ENCODE measurements at regions not wholly inside any gene's neighbourhood (a gene's known extent, or its start where the extent isn't known, plus 50 kb on each side); places are given as distances from the start of the nearest gene placed in this dataset.

DNA sequence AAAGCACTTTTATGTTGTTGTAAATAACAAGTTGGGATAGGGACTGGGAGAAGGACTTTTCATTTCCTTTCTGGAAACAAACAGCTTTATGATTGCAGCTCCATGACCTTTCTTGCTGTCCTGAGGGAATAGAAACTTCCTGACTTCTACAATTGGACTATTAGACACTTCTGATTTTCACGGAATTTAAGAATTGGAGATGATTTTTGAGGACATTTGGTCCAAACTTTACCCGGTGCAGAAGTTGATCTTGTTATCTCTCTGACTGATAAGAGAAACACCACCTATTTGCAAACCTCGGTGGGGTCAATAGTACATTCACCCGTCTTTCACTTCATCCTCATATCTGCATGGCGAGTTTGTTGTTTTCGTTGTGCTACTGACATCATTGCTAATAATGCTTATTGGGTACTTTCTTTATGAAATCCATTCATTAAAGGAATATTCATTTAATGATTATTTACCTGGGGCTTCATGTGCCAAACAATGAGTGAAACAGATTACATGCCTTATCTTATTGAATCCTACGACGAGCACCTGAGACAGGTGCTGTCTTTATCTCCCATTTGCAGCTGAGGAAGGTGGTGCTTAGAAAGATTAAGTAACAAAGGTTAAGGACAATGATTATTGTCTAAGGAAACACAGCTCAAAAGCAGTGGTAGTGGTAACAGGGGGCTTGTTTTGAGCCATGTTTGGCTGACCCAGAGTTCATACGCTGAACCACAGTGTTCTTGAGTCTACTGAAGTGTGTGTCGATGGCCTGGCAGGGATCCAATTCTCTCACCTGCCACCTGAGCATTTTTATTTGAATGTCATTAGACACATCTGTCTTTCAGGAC is 176.9 kb upstream of the FAM20A start:
- Histone ChIP-seq H3K36me3 (ENCODE audit: insufficient read depth) (no peaks in the 10 kb centered on the region), H4K20me1 (ENCODE audit: insufficient read depth) (no peaks in the 10 kb centered on the region), H3K9ac (no peak overlapping the region), H3K79me2 (ENCODE audit: insufficient read depth, low read depth) (no peaks in the 10 kb centered on the region), H3K4me3 (IDR thresholded peaks at IDR 0.05; ENCODE audit: insufficient read depth, low read depth, low read length) (no peak overlapping the region), H3K4me2 (no peak overlapping the region), H2AFZ (ENCODE audit: low read depth) (no peak overlapping the region), H3K27me3 (ENCODE audit: insufficient read depth, low read depth) (peaks cover 30% of the 10 kb centered on the region; the same call in 1 of the 2 replicates), H3K27ac (no peak overlapping the region), H3K4me1 (ENCODE audit: low read depth, poor library complexity, severe bottlenecking) (peaks cover 17% of the 10 kb centered on the region)
- TF ChIP-seq, protein P1, sequence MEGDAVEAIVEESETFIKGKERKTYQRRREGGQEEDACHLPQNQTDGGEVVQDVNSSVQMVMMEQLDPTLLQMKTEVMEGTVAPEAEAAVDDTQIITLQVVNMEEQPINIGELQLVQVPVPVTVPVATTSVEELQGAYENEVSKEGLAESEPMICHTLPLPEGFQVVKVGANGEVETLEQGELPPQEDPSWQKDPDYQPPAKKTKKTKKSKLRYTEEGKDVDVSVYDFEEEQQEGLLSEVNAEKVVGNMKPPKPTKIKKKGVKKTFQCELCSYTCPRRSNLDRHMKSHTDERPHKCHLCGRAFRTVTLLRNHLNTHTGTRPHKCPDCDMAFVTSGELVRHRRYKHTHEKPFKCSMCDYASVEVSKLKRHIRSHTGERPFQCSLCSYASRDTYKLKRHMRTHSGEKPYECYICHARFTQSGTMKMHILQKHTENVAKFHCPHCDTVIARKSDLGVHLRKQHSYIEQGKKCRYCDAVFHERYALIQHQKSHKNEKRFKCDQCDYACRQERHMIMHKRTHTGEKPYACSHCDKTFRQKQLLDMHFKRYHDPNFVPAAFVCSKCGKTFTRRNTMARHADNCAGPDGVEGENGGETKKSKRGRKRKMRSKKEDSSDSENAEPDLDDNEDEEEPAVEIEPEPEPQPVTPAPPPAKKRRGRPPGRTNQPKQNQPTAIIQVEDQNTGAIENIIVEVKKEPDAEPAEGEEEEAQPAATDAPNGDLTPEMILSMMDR (conservative IDR thresholded peaks at IDR 0.05; ENCODE audit: low read depth, low read length): no peak

DNA sequence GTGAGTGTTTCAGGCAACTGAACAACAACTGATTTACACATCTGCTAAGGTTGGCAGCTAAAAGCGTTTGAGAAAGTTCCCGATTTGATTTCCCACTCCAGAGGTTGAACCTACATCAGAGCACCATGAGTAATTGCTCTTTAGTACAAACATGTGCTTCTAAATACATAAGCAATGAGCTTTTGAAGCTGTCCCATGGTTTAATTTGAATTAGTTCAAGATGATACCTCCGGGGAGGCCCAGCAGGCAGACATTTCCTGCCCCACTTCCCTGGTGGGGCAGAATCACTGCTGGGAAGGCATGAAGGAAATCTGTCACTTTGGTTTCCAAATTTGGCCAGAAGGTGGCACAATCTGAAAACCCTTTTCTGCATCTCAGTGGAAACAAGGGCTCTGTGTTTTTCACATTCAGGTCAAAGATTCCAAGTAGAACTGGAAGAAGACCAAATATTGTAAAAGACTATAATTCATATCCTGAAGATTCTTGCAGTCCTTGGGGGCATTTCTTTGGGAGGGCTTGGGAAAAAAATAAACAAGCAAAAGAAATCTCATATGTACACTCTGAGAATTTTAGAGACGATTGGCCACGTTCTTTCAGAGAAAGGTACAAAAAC is 176.2 kb upstream of the FAM20A start:
- H3K4me2 ChIP-seq: no peak overlapping the region
- TF ChIP-seq, protein P1 (conservative IDR thresholded peaks at IDR 0.05; ENCODE audit: low read depth, low read length): peak; percentile 85
- no peaks in the 10 kb centered on the region for H3K36me3 ChIP-seq (ENCODE audit: insufficient read depth)
- H2AFZ ChIP-seq (ENCODE audit: low read depth): no peak overlapping the region
- no peaks in the 10 kb centered on the region for H3K79me2 ChIP-seq (ENCODE audit: insufficient read depth, low read depth)
- peaks cover 17% of the 10 kb centered on the region for H3K4me1 ChIP-seq (ENCODE audit: low read depth, poor library complexity, severe bottlenecking)
- no peak overlapping the region for H3K9ac ChIP-seq
- peaks cover 37% of the 10 kb centered on the region; the same call in 1 of the 2 replicates for H3K27me3 ChIP-seq (ENCODE audit: insufficient read depth, low read depth)
- no peak overlapping the region for H3K27ac ChIP-seq
- H4K20me1 ChIP-seq (ENCODE audit: insufficient read depth): no peaks in the 10 kb centered on the region
- H3K4me3 ChIP-seq (IDR thresholded peaks at IDR 0.05; ENCODE audit: insufficient read depth, low read depth, low read length): no peak overlapping the region

DNA sequence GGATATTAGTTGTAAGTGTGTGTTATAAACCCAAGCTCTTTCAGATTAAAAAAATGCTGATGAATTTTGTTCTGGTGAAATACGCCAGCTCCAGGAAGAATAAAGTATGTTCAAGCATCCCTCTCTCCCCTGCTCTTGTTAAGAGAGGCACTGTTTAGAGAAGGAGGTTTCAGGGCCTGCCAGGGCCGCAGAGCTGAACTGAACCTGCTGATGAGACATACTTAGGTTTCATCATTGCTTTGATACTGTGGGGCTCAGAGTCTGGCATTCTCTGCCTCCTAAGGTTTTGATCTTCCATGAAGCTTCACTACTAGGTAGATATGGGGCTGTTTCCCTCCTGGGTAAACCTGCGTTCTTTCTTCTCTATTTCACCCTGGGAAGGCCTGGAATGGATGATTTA is 175.3 kb upstream of the FAM20A start:
- H4K20me1 ChIP-seq (ENCODE audit: insufficient read depth): no peaks in the 10 kb centered on the region
- H3K27ac ChIP-seq: no peak overlapping the region
- peaks cover 41% of the 10 kb centered on the region for H3K27me3 ChIP-seq (ENCODE audit: insufficient read depth, low read depth)
- no peaks in the 10 kb centered on the region for H3K36me3 ChIP-seq (ENCODE audit: insufficient read depth)
- no peaks in the 10 kb centered on the region for H3K79me2 ChIP-seq (ENCODE audit: insufficient read depth, low read depth)
- no peak overlapping the region for H3K9ac ChIP-seq
- no peak overlapping the region for H2AFZ ChIP-seq (ENCODE audit: low read depth)
- no peak overlapping the region for H3K4me3 ChIP-seq (IDR thresholded peaks at IDR 0.05; ENCODE audit: insufficient read depth, low read depth, low read length)
- no peak overlapping the region for H3K4me2 ChIP-seq
- TF ChIP-seq, protein P1 (conservative IDR thresholded peaks at IDR 0.05; ENCODE audit: low read depth, low read length): no peak
- peaks cover 21% of the 10 kb centered on the region for H3K4me1 ChIP-seq (ENCODE audit: low read depth, poor library complexity, severe bottlenecking)

DNA sequence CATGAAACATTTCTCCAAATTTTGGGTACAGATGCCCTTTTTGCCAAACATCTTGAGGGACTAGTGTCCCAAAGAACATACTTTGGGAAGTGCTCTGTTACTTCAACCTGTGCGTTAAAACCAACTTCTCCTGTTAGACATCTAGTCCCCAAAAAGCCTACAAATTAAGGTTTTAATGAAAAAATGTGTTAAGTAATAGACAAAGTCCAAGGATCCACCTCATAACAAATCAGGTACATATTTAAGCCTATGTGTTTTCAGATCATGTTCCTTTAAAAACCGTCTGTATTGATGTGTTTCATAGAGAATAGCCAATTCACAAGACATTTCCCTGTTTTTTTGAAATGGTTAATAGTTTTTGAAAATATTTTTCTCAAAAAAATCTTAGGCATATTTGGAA is 174.8 kb upstream of the FAM20A start:
- Histone ChIP-seq H3K4me2 (no peak overlapping the region), H3K36me3 (ENCODE audit: insufficient read depth) (no peaks in the 10 kb centered on the region), H4K20me1 (ENCODE audit: insufficient read depth) (no peaks in the 10 kb centered on the region), H3K79me2 (ENCODE audit: insufficient read depth, low read depth) (no peaks in the 10 kb centered on the region), H2AFZ (ENCODE audit: low read depth) (no peak overlapping the region), H3K27ac (no peak overlapping the region), H3K4me3 (IDR thresholded peaks at IDR 0.05; ENCODE audit: insufficient read depth, low read depth, low read length) (no peak overlapping the region), H3K4me1 (ENCODE audit: low read depth, poor library complexity, severe bottlenecking) (peaks cover 21% of the 10 kb centered on the region), H3K9ac (no peak overlapping the region), H3K27me3 (ENCODE audit: insufficient read depth, low read depth) (peaks cover 41% of the 10 kb centered on the region)
- TF ChIP-seq, protein P1 (conservative IDR thresholded peaks at IDR 0.05; ENCODE audit: low read depth, low read length): no peak

Measured in KMS-11 (cell line).